ENCODE measurements at regions not wholly inside any gene's neighbourhood (a gene's known extent, or its start where the extent isn't known, plus 50 kb on each side); places are given as distances from the start of the nearest gene placed in this dataset.
"Not testable (repeated sequence)": the region's sequence is repeated elsewhere in the genome, so short reads cannot be mapped to it uniquely, and the experiment has no call there.

GRCh38 chr13:71382285-71382684 lies 484.7 kb downstream of the DACH1 start:
- H3K36me3 ChIP-seq (ENCODE audit: control insufficient read depth, insufficient read depth, low read length): no peaks in the 10 kb centered on the region
- no peak overlapping the region for H3K9ac ChIP-seq (ENCODE audit: low read length)
- H3K9me3 ChIP-seq (ENCODE audit: control insufficient read depth, low read length): no peaks in the 10 kb centered on the region
- H3K27me3 ChIP-seq (ENCODE audit: control insufficient read depth, insufficient read depth, low read length): no peaks in the 10 kb centered on the region
- H3K4me1 ChIP-seq (ENCODE audit: control insufficient read depth, insufficient read depth, low read length): peaks cover 10% of the 10 kb centered on the region
- no peak overlapping the region for H3K4me3 ChIP-seq (ENCODE audit: low read length)

- Histone ChIP-seq H3K4me1 (ENCODE audit: control insufficient read depth, insufficient read depth, low read length) (peaks cover 10% of the 10 kb centered on the region), H3K27me3 (ENCODE audit: control insufficient read depth, insufficient read depth, low read length) (no peaks in the 10 kb centered on the region), H3K4me3 (ENCODE audit: low read length) (no peak overlapping the region), H3K36me3 (ENCODE audit: control insufficient read depth, insufficient read depth, low read length) (no peaks in the 10 kb centered on the region), H3K9ac (ENCODE audit: low read length) (no peak overlapping the region), H3K9me3 (ENCODE audit: control insufficient read depth, low read length) (no peaks in the 10 kb centered on the region)
Observed at GRCh38 chr13:71380191-71380590, 486.8 kb downstream of the DACH1 start.

- Histone ChIP-seq H3K36me3 (ENCODE audit: control insufficient read depth, insufficient read depth, low read length) (no peaks in the 10 kb centered on the region), H3K4me3 (ENCODE audit: low read length) (peak overlapping the region; percentile 23), H3K27me3 (ENCODE audit: control insufficient read depth, insufficient read depth, low read length) (no peaks in the 10 kb centered on the region), H3K9me3 (ENCODE audit: control insufficient read depth, low read length) (no peaks in the 10 kb centered on the region), H3K9ac (ENCODE audit: low read length) (peak overlapping the region; percentile 64), H3K4me1 (ENCODE audit: control insufficient read depth, insufficient read depth, low read length) (peaks cover 10% of the 10 kb centered on the region)
Observed at GRCh38 chr13:71378961-71379905, 487.8 kb downstream of the DACH1 start.

GRCh38 chr13:71374471-71375049 lies 492.4 kb downstream of the DACH1 start:
- Histone ChIP-seq H3K4me3 (ENCODE audit: low read length) (no peak overlapping the region), H3K9me3 (ENCODE audit: control insufficient read depth, low read length) (no peaks in the 10 kb centered on the region), H3K9ac (ENCODE audit: low read length) (no peak overlapping the region), H3K27me3 (ENCODE audit: control insufficient read depth, insufficient read depth, low read length) (no peaks in the 10 kb centered on the region), H3K4me1 (ENCODE audit: control insufficient read depth, insufficient read depth, low read length) (peaks cover 6% of the 10 kb centered on the region), H3K36me3 (ENCODE audit: control insufficient read depth, insufficient read depth, low read length) (no peaks in the 10 kb centered on the region)

- no peaks in the 10 kb centered on the region for H3K36me3 ChIP-seq (ENCODE audit: control insufficient read depth, insufficient read depth, low read length)
- no peaks in the 10 kb centered on the region for H3K4me1 ChIP-seq (ENCODE audit: control insufficient read depth, insufficient read depth, low read length)
- no peak overlapping the region for H3K4me3 ChIP-seq (ENCODE audit: low read length)
- H3K9ac ChIP-seq (ENCODE audit: low read length): no peak overlapping the region
- H3K9me3 ChIP-seq (ENCODE audit: control insufficient read depth, low read length): no peaks in the 10 kb centered on the region
- H3K27me3 ChIP-seq (ENCODE audit: control insufficient read depth, insufficient read depth, low read length): no peaks in the 10 kb centered on the region
Observed at GRCh38 chr13:71368336-71368735, 498.7 kb downstream of the DACH1 start.

- H3K27me3 ChIP-seq (ENCODE audit: control insufficient read depth, insufficient read depth, low read length): no peaks in the 10 kb centered on the region
- H3K4me1 ChIP-seq (ENCODE audit: control insufficient read depth, insufficient read depth, low read length): peaks cover 18% of the 10 kb centered on the region
- H3K9me3 ChIP-seq (ENCODE audit: control insufficient read depth, low read length): no peaks in the 10 kb centered on the region
- no peak overlapping the region for H3K9ac ChIP-seq (ENCODE audit: low read length)
- no peak overlapping the region for H3K4me3 ChIP-seq (ENCODE audit: low read length)
- no peaks in the 10 kb centered on the region for H3K36me3 ChIP-seq (ENCODE audit: control insufficient read depth, insufficient read depth, low read length)
Observed at GRCh38 chr13:71360041-71360440, 507.0 kb downstream of the DACH1 start.

GRCh38 chr13:71359641-71360040 lies 507.4 kb downstream of the DACH1 start:
- no peak overlapping the region for H3K4me3 ChIP-seq (ENCODE audit: low read length)
- H3K9me3 ChIP-seq (ENCODE audit: control insufficient read depth, low read length): no peaks in the 10 kb centered on the region
- H3K4me1 ChIP-seq (ENCODE audit: control insufficient read depth, insufficient read depth, low read length): peaks cover 18% of the 10 kb centered on the region
- no peaks in the 10 kb centered on the region for H3K36me3 ChIP-seq (ENCODE audit: control insufficient read depth, insufficient read depth, low read length)
- no peak overlapping the region for H3K9ac ChIP-seq (ENCODE audit: low read length)
- H3K27me3 ChIP-seq (ENCODE audit: control insufficient read depth, insufficient read depth, low read length): no peaks in the 10 kb centered on the region

- Histone ChIP-seq H3K4me3 (ENCODE audit: low read length) (no peak overlapping the region), H3K27me3 (ENCODE audit: control insufficient read depth, insufficient read depth, low read length) (no peaks in the 10 kb centered on the region), H3K9ac (ENCODE audit: low read length) (no peak overlapping the region), H3K4me1 (ENCODE audit: control insufficient read depth, insufficient read depth, low read length) (peaks cover 18% of the 10 kb centered on the region), H3K36me3 (ENCODE audit: control insufficient read depth, insufficient read depth, low read length) (no peaks in the 10 kb centered on the region), H3K9me3 (ENCODE audit: control insufficient read depth, low read length) (no peaks in the 10 kb centered on the region)
Observed at GRCh38 chr13:71358218-71358617, 508.8 kb downstream of the DACH1 start.

GRCh38 chr13:71355010-71355409 lies 512.0 kb downstream of the DACH1 start:
- H3K9ac ChIP-seq (ENCODE audit: low read length): no peak overlapping the region
- no peaks in the 10 kb centered on the region for H3K9me3 ChIP-seq (ENCODE audit: control insufficient read depth, low read length)
- no peaks in the 10 kb centered on the region for H3K36me3 ChIP-seq (ENCODE audit: control insufficient read depth, insufficient read depth, low read length)
- no peaks in the 10 kb centered on the region for H3K27me3 ChIP-seq (ENCODE audit: control insufficient read depth, insufficient read depth, low read length)
- H3K4me3 ChIP-seq (ENCODE audit: low read length): no peak overlapping the region
- H3K4me1 ChIP-seq (ENCODE audit: control insufficient read depth, insufficient read depth, low read length): peaks cover 10% of the 10 kb centered on the region

GRCh38 chr13:71350886-71351285 lies 516.1 kb downstream of the DACH1 start:
- Histone ChIP-seq H3K9ac (ENCODE audit: low read length) (no peak overlapping the region), H3K36me3 (ENCODE audit: control insufficient read depth, insufficient read depth, low read length) (no peaks in the 10 kb centered on the region), H3K4me1 (ENCODE audit: control insufficient read depth, insufficient read depth, low read length) (no peaks in the 10 kb centered on the region), H3K4me3 (ENCODE audit: low read length) (no peak overlapping the region), H3K9me3 (ENCODE audit: control insufficient read depth, low read length) (no peaks in the 10 kb centered on the region), H3K27me3 (ENCODE audit: control insufficient read depth, insufficient read depth, low read length) (no peaks in the 10 kb centered on the region)

- H3K9me3 ChIP-seq (ENCODE audit: control insufficient read depth, low read length); H3K4me3 ChIP-seq (ENCODE audit: low read length); H3K9ac ChIP-seq (ENCODE audit: low read length); H3K4me1 ChIP-seq (ENCODE audit: control insufficient read depth, insufficient read depth, low read length); H3K27me3 ChIP-seq (ENCODE audit: control insufficient read depth, insufficient read depth, low read length); H3K36me3 ChIP-seq (ENCODE audit: control insufficient read depth, insufficient read depth, low read length): not testable (repeated sequence)
Observed at GRCh38 chr13:71345856-71346255, 521.1 kb downstream of the DACH1 start.

- H3K36me3 ChIP-seq (ENCODE audit: control insufficient read depth, insufficient read depth, low read length): no peaks in the 10 kb centered on the region
Observed at GRCh38 chr13:71339736-71340135, 527.3 kb downstream of the DACH1 start.

More at GRCh38 chr13:71339736-71340135, 527.3 kb downstream of the DACH1 start:
- no peaks in the 10 kb centered on the region for H3K4me1 ChIP-seq (ENCODE audit: control insufficient read depth, insufficient read depth, low read length)
- H3K9ac ChIP-seq (ENCODE audit: low read length): no peak overlapping the region
- no peak overlapping the region for H3K4me3 ChIP-seq (ENCODE audit: low read length)
- H3K9me3 ChIP-seq (ENCODE audit: control insufficient read depth, low read length): no peaks in the 10 kb centered on the region
- no peaks in the 10 kb centered on the region for H3K27me3 ChIP-seq (ENCODE audit: control insufficient read depth, insufficient read depth, low read length)

Measured in mucosa of stomach (tissue), 1 donor.